Ishikawa (cell line): ENCODE measurements at regions not wholly inside any gene's neighbourhood (a gene's known extent, or its start where the extent isn't known, plus 50 kb on each side); places are given as distances from the start of the nearest gene placed in this dataset.

Experiments
- CEBPB ChIP-seq: IDR thresholded peaks from 2 replicates; pipeline ENCODE4 v1.6.1; 2012
- FOXM1 ChIP-seq: IDR thresholded peaks from 2 replicates; pipeline ENCODE4 v1.6.1; 2012; ENCODE audit warnings: low read depth, borderline replicate concordance
- TCF12 ChIP-seq: IDR thresholded peaks from 2 replicates; pipeline ENCODE4 v1.6.1; 2012; ENCODE audit warnings: low read depth
- TEAD4 ChIP-seq: IDR thresholded peaks from 2 replicates; pipeline ENCODE4 v1.6.1; 2012
- YY1 ChIP-seq: IDR thresholded peaks from 2 replicates; pipeline ENCODE4 v1.6.1; 2012; ENCODE audit warnings: low read depth
- TF ChIP-seq, protein P1 (sequence below): IDR thresholded peaks from 2 replicates; pipeline ENCODE4 v1.6.1; 2012; ENCODE audit warnings: low read depth, mild to moderate bottlenecking
- TF ChIP-seq, protein P2 (sequence below): IDR thresholded peaks from 2 replicates; pipeline ENCODE4 v1.6.1; 2012

DNA sequence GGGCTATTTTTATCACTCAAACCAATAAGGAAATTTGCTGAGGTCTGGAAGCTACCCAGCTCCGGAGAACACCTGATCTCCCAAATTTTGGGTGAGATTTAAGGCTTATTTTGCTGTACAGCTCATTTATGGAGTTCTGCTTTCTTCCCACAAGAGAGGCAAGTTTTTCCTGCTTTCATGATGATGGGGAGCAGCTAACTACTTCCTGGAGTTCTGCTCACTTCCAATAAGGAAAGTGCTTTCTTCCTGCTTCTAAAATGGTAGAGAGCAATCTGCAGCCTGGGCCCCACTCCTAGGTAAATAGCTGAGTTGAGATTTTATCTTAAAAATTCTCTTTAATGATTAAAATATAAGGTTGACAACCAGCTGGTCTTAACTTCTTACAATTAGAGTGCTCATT lies 606.0 kb upstream of the HTR2C start:
- TF ChIP-seq YY1 (no peak), TEAD4 (no peak), TCF12 (no peak), CEBPB (no peak), FOXM1 (no peak)
- TF ChIP-seq, protein P1, sequence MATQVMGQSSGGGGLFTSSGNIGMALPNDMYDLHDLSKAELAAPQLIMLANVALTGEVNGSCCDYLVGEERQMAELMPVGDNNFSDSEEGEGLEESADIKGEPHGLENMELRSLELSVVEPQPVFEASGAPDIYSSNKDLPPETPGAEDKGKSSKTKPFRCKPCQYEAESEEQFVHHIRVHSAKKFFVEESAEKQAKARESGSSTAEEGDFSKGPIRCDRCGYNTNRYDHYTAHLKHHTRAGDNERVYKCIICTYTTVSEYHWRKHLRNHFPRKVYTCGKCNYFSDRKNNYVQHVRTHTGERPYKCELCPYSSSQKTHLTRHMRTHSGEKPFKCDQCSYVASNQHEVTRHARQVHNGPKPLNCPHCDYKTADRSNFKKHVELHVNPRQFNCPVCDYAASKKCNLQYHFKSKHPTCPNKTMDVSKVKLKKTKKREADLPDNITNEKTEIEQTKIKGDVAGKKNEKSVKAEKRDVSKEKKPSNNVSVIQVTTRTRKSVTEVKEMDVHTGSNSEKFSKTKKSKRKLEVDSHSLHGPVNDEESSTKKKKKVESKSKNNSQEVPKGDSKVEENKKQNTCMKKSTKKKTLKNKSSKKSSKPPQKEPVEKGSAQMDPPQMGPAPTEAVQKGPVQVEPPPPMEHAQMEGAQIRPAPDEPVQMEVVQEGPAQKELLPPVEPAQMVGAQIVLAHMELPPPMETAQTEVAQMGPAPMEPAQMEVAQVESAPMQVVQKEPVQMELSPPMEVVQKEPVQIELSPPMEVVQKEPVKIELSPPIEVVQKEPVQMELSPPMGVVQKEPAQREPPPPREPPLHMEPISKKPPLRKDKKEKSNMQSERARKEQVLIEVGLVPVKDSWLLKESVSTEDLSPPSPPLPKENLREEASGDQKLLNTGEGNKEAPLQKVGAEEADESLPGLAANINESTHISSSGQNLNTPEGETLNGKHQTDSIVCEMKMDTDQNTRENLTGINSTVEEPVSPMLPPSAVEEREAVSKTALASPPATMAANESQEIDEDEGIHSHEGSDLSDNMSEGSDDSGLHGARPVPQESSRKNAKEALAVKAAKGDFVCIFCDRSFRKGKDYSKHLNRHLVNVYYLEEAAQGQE: no peak
- TF ChIP-seq, protein P2, sequence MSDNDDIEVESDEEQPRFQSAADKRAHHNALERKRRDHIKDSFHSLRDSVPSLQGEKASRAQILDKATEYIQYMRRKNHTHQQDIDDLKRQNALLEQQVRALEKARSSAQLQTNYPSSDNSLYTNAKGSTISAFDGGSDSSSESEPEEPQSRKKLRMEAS: no peak
